T-cell (primary cell): ENCODE measurements at regions not wholly inside any gene's neighbourhood (a gene's known extent, or its start where the extent isn't known, plus 50 kb on each side); places are given as distances from the start of the nearest gene placed in this dataset.

Experiments
- ATAC-seq, 4 experiments: fragments of 200-7000 bp in 3 of 4; fragments of 150-1000 bp in 1 of 4; cut with Tn5 transposase; replicated peaks in 1 of 4; 1 replicate in 3 of 4; 2 replicates in 1 of 4; pipeline ENCODE4 v1.10.0; 2021; ENCODE audit warnings: moderate library complexity in 3 of 4, mild to moderate bottlenecking in 2 of 4, moderate number of reproducible peaks in 1 of 4
- CTCF ChIA-PET, 2 donors: fragments of 300-600 bp; sonication (Branson Sonifier 250); formaldehyde crosslinking; loops; one replicate each; lab custom pipeline; 2022; ENCODE audit warnings: antibody characterized with exemption in 2 of 2; lab: Charles Lee
- POLR2A ChIA-PET, 2 donors: fragments of 300-600 bp; sonication (Branson Sonifier 250); formaldehyde crosslinking; loops; one replicate each; lab custom pipeline; 2022; ENCODE audit warnings: antibody characterized with exemption in 2 of 2; lab: Charles Lee
- DNase-seq, 35 experiments: peaks; one replicate each; pipeline versions ENCODE4 v3.0.0 to v3.0.0-alpha.2; 2013 to 2023
- H3K27ac ChIP-seq: one replicate; pipeline ENCODE4 v1.5.1; 2013; ENCODE audit warnings: low read length
- H3K27me3 ChIP-seq, 2 experiments: replicated peaks in 1 of 2; 1 replicate in 1 of 2; 2 replicates in 1 of 2; pipeline versions ENCODE4 v1.6.1 to v1.7.0; 2013; ENCODE audit warnings: low read length in 1 of 2, mixed read lengths in 1 of 2; ENCODE audit not compliant: control insufficient read depth in 2 of 2, insufficient read depth in 2 of 2; ENCODE audit errors: extremely low read depth in 1 of 2
- H3K36me3 ChIP-seq, 2 donors: 1 replicate in 1 of 2; 2 replicates in 1 of 2; pipeline versions ENCODE4 v1.6.1 to v1.7.0; 2013; ENCODE audit warnings: low read length in 1 of 2; ENCODE audit not compliant: control insufficient read depth in 2 of 2, insufficient read depth in 1 of 2; ENCODE audit errors: extremely low read depth in 1 of 2
- H3K4me1 ChIP-seq, 2 experiments: 1 replicate in 1 of 2; 2 replicates in 1 of 2; pipeline versions ENCODE4 v1.6.1 to v1.7.0; 2013; ENCODE audit warnings: low read length in 2 of 2, mixed read lengths in 1 of 2; ENCODE audit not compliant: insufficient read depth in 2 of 2, control insufficient read depth in 1 of 2; ENCODE audit errors: extremely low read depth in 1 of 2
- H3K4me3 ChIP-seq, 2 donors: 1 replicate in 1 of 2; 2 replicates in 1 of 2; pipeline versions ENCODE4 v1.5.1 to v1.7.0; 2013; ENCODE audit warnings: mild to moderate bottlenecking in 2 of 2, low read length in 1 of 2, moderate library complexity in 1 of 2; ENCODE audit not compliant: control insufficient read depth in 1 of 2; ENCODE audit errors: extremely low read depth in 1 of 2
- H3K9me3 ChIP-seq: 2 replicates; pipeline ENCODE4 v1.7.0; 2013
- H3K27ac Mint-ChIP-seq, 2 donors: one replicate each; pipeline ENCODE4 v1.8.0; 2020 to 2021; ENCODE audit warnings: mild to moderate bottlenecking in 2 of 2, mixed read lengths in 2 of 2
- H3K27me3 Mint-ChIP-seq, 2 donors: one replicate each; pipeline ENCODE4 v1.8.0; 2021 to 2022; ENCODE audit warnings: mixed read lengths in 2 of 2
- H3K36me3 Mint-ChIP-seq: one replicate; pipeline ENCODE4 v1.8.0; 2021; ENCODE audit warnings: mixed read lengths
- H3K4me1 Mint-ChIP-seq, 3 donors: one replicate each; pipeline ENCODE4 v1.8.0; 2020 to 2022; ENCODE audit warnings: mixed read lengths in 3 of 3, mild to moderate bottlenecking in 1 of 3
- H3K4me3 Mint-ChIP-seq, 3 donors: one replicate each; pipeline ENCODE4 v1.8.0; 2020 to 2022; ENCODE audit warnings: mild to moderate bottlenecking in 3 of 3, mixed read lengths in 3 of 3, moderate library complexity in 3 of 3
- H3K9me3 Mint-ChIP-seq, 3 donors: one replicate each; pipeline ENCODE4 v1.8.0; 2020 to 2022; ENCODE audit warnings: mixed read lengths in 3 of 3
- WGBS: methylation state at CpG from one replicate; pipeline ENCODE4 v1.1.5; 2013; ENCODE audit warnings: missing lambda C conversion rate; ENCODE audit not compliant: insufficient coverage; 5-methylcytosine and 5-hydroxymethylcytosine counted together

DNA sequence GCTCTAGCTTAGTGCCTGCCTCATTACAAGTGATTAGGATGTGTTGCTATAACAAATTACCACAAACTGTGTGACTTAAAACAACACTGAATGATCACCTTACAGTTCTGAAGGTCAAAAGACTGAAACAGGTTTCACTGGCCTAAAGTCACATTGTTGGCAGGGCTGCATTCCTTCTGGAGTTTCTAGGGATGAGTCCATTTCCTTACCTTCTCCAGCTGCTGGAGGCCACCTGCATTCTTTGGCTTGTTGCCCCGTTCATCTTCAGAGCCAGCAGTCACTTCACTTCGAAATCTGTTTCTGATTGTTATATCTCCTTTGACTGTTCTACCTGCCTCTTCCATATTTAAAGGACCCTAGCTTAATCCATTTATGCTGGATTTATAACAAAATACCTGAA lies 69.4 kb upstream of the MTPN start:
- WGBS: 93% methylated on average over 2 of the region's 2 CpGs
- H3K9me3 Mint-ChIP-seq: peaks cover 0 to 14% (median 6%) of the 10 kb centered on the region in 3 donors
- H3K36me3 Mint-ChIP-seq: peaks cover 46% of the 10 kb centered on the region
- no peak overlapping the region for H3K4me3 Mint-ChIP-seq
- peaks cover 0 to 1% (median 0%) of the 10 kb centered on the region in 3 donors for H3K4me1 Mint-ChIP-seq
- CTCF ChIA-PET: no interaction called here
- no peaks in the 10 kb centered on the region for H3K27me3 Mint-ChIP-seq
- Histone ChIP-seq H3K27me3 (no peaks in the 10 kb centered on the region), H3K27ac (no peak overlapping the region), H3K4me3 (no peak overlapping the region), H3K4me1 (no peaks in the 10 kb centered on the region), H3K36me3 (no peaks in the 10 kb centered on the region), H3K9me3 (no peaks in the 10 kb centered on the region)
- no peak for ATAC-seq
- H3K27ac Mint-ChIP-seq: no peak overlapping the region
- DNase-seq: no peak
- POLR2A ChIA-PET: no interaction called here

DNA sequence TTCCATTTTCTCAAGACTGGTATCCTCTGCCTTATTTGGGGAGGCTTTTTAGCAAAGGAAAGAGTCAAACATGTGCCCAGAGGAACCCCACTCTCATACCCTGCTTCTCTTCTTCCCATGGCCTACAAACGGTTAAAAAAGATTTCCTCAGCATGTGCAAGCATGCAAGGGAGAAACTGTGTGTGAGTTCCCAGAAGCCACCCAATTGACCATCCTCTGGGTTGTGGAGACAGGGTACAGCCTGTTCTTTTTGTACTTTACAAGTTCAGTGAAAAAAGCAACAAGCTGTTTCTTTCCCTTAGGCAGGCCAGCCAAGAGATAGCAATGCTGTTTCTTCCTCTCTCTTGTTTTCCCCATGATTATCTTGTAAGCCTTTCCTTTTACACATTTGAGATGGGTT lies 68.8 kb upstream of the MTPN start:
- peaks cover 0 to 1% (median 0%) of the 10 kb centered on the region in 3 donors for H3K4me1 Mint-ChIP-seq
- no peaks in the 10 kb centered on the region for H3K9me3 ChIP-seq
- POLR2A ChIA-PET: no interaction called here
- DNase-seq (no peak), ATAC-seq (no peak)
- CTCF ChIA-PET: no interaction called here
- no CpG with 5 or more reads among the region's 1 CpG for WGBS
- H3K36me3 Mint-ChIP-seq: peaks cover 46% of the 10 kb centered on the region
- no peak overlapping the region for H3K27ac ChIP-seq
- peaks cover 0 to 14% (median 6%) of the 10 kb centered on the region in 3 donors for H3K9me3 Mint-ChIP-seq
- no peaks in the 10 kb centered on the region for H3K4me1 ChIP-seq
- no peaks in the 10 kb centered on the region for H3K27me3 Mint-ChIP-seq
- H3K4me3 ChIP-seq: no peak overlapping the region
- H3K27ac Mint-ChIP-seq: no peak overlapping the region
- H3K27me3 ChIP-seq: no peaks in the 10 kb centered on the region
- H3K36me3 ChIP-seq: no peaks in the 10 kb centered on the region
- no peak overlapping the region for H3K4me3 Mint-ChIP-seq

DNA sequence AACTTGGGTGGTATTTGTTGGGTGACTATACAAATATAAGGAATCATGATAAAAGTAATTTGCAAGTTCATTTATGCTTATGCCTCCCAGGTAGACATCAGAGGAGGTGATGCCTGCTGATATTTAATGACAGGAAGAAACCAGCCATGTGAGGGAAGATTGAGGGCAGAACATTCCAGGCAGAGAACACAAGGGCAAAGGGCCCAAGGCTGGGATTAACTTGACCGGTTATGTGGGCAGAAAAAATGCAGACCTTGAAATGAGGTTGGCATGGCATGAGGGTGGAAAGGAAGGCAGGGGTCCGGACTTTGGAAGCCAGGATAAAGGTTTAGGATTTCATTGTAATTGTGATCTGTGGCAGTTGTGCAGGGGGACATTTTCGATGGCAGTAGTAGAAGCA lies 68.0 kb upstream of the MTPN start:
- Histone ChIP-seq H3K4me3 (no peak overlapping the region), H3K9me3 (no peaks in the 10 kb centered on the region), H3K4me1 (no peaks in the 10 kb centered on the region), H3K27me3 (no peaks in the 10 kb centered on the region), H3K36me3 (no peaks in the 10 kb centered on the region), H3K27ac (no peak overlapping the region)
- ChIA-PET POLR2A (no interaction called here), CTCF (no interaction called here)
- Mint-ChIP-seq H3K9me3 (peaks cover 0 to 14% (median 6%) of the 10 kb centered on the region in 3 donors), H3K27me3 (no peaks in the 10 kb centered on the region), H3K36me3 (peaks cover 39% of the 10 kb centered on the region), H3K4me1 (peaks cover 0 to 1% (median 0%) of the 10 kb centered on the region in 3 donors), H3K27ac (no peak overlapping the region), H3K4me3 (no peak overlapping the region)
- WGBS: 90% methylated on average over 3 of the region's 3 CpGs
- DNase-seq (no peak), ATAC-seq (no peak)

DNA sequence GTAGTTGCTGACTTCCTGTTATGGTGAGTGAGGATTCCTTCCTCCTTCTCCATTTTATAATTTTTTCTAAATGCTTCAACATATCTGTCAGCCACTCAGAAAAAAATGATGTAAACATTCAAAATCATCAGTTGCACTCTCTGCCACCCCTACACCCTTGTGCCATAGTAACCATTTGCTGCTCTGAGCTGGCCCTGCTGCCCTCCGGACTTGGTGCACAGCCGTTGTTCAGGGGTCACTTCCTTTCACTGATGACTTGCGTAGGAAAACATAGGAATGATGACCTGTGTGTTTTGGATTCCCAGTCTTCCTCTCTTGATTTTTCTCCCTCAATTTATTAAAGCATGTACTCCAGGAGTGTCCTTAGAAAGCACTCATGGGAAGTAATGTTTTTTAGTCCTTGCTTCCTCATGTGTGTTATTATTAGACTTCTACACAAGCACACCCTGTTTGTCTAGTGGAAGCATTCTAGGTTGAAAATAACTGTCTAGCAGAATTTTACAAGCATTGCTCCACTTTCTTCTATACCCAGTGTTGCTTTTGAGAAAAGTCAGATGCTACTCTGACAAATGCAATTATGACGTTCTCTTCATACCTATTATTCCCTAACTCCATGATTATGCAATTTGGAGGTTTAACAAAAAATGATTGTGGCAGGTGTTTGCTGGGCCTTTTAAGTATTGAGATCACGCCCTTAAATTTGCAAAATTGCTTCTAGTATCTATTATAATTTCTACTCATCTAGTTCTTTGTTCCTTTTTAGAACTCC lies 62.6 kb upstream of the MTPN start:
- ATAC-seq: no peak
- Histone ChIP-seq H3K4me1 (no peaks in the 10 kb centered on the region), H3K27ac (no peak overlapping the region), H3K9me3 (no peaks in the 10 kb centered on the region), H3K4me3 (no peak overlapping the region), H3K36me3 (no peaks in the 10 kb centered on the region), H3K27me3 (no peaks in the 10 kb centered on the region)
- Mint-ChIP-seq H3K4me1 (peaks cover 0 to 4% (median 1%) of the 10 kb centered on the region in 3 donors), H3K4me3 (no peak overlapping the region), H3K9me3 (no peaks in the 10 kb centered on the region), H3K27ac (no peak overlapping the region), H3K36me3 (peaks cover 20% of the 10 kb centered on the region), H3K27me3 (no peaks in the 10 kb centered on the region)
- ChIA-PET CTCF (no interaction called here), POLR2A (no interaction called here)
- WGBS: no CpG with 5 or more reads among the region's 5 CpGs
- DNase-seq: no peak

DNA sequence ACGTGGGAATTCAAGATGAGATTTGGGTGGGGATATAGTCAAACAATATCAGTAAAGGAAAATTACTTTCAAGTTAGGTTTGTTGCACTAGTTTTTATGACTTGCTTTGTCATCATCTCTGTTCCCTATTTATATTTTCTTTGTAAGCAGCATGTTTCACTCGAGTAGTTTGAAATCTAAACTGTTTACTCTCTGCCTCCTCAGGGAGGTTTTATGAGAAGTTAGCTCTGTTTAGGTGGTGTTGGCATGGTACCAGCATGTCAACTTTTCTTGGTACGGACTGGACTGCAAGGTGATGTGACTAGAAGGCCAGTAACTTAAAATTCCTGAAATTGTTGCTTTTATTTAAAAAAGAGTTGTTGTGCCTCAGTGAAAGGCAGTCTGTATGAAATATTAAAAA lies 59.2 kb upstream of the MTPN start:
- Histone ChIP-seq H3K27ac (no peak overlapping the region), H3K27me3 (no peaks in the 10 kb centered on the region), H3K9me3 (no peaks in the 10 kb centered on the region), H3K4me3 (no peak overlapping the region), H3K4me1 (no peaks in the 10 kb centered on the region), H3K36me3 (no peaks in the 10 kb centered on the region)
- ChIA-PET CTCF (interaction anchor here in 1 of 2 donors (0.6 kb wide), 1 partner anchor 26 kb away, joined by 3 read pairs; no protein-coding TSS in a partner anchor), POLR2A (no interaction called here)
- WGBS: no CpG with 5 or more reads among the region's 3 CpGs
- Mint-ChIP-seq H3K27me3 (no peaks in the 10 kb centered on the region), H3K4me1 (peaks cover 0 to 8% (median 3%) of the 10 kb centered on the region in 3 donors), H3K36me3 (peaks cover 17% of the 10 kb centered on the region), H3K9me3 (no peaks in the 10 kb centered on the region), H3K27ac (no peak overlapping the region), H3K4me3 (no peak overlapping the region)
- DNase-seq (no peak), ATAC-seq (no peak)

DNA sequence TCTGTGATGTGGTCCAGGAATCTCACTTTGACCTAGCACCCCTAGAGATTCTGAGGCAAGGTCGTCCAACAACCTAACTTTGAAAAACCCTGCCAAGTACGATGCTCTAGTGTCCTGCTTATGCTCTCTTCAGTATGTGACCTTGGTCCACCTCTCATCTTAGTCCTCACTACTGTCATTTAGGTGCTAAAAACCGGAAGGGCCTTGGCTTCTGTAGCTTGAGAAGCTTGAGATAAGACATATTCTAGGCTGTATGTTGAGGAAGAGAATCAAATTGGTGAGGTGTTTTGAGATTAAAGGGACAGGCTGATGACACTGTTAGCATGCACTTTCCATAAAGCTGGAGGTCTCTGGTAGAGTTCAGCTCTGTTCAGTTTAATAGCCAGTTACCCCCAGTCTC lies 57.0 kb upstream of the MTPN start:
- H3K36me3 ChIP-seq: no peaks in the 10 kb centered on the region
- no peaks in the 10 kb centered on the region for H3K9me3 ChIP-seq
- no peak for DNase-seq
- no peaks in the 10 kb centered on the region for H3K4me1 ChIP-seq
- Mint-ChIP-seq H3K27me3 (no peaks in the 10 kb centered on the region), H3K9me3 (no peaks in the 10 kb centered on the region), H3K4me3 (no peak overlapping the region), H3K4me1 (peaks cover 0 to 6% (median 4%) of the 10 kb centered on the region in 3 donors), H3K27ac (no peak overlapping the region), H3K36me3 (peaks cover 28% of the 10 kb centered on the region)
- H3K27ac ChIP-seq: no peak overlapping the region
- no peak for ATAC-seq
- no peak overlapping the region for H3K4me3 ChIP-seq
- no peaks in the 10 kb centered on the region for H3K27me3 ChIP-seq
- POLR2A ChIA-PET: interaction anchor here in 1 of 2 donors (0.6 kb wide), 1 partner anchor 1835 kb away, joined by 6 read pairs; no protein-coding TSS in a partner anchor
- CTCF ChIA-PET: no interaction called here
- WGBS: no CpG with 5 or more reads among the region's 3 CpGs
